Gastrocnemius medialis (tissue), 4 donors: ENCODE measurements at regions not wholly inside any gene's neighbourhood (a gene's known extent, or its start where the extent isn't known, plus 50 kb on each side); places are given as distances from the start of the nearest gene placed in this dataset.

Experiments used
- POLR2A ChIP-seq, 2 donors: fragments of 450-650 bp; IDR thresholded peaks; one replicate each; pipeline ENCODE4 v1.6.1; 2017; ENCODE audit warnings: antibody characterized with exemption in 2 of 2, mild to moderate bottlenecking in 2 of 2, moderate library complexity in 2 of 2
- TF ChIP-seq, protein P1 (sequence below), 5 experiments: fragments of 450-650 bp in 3 of 5; fragments of 200-600 bp in 2 of 5; sonication (generic) in 2 of 5; IDR thresholded peaks in 4 of 5; conservative IDR thresholded peaks in 1 of 5; 1 replicate in 4 of 5; 2 replicates in 1 of 5; pipeline ENCODE4 v1.5.1; 2016 to 2019; ENCODE audit warnings: antibody characterized with exemption in 5 of 5, mild to moderate bottlenecking in 3 of 5, moderate library complexity in 3 of 5

DNA sequence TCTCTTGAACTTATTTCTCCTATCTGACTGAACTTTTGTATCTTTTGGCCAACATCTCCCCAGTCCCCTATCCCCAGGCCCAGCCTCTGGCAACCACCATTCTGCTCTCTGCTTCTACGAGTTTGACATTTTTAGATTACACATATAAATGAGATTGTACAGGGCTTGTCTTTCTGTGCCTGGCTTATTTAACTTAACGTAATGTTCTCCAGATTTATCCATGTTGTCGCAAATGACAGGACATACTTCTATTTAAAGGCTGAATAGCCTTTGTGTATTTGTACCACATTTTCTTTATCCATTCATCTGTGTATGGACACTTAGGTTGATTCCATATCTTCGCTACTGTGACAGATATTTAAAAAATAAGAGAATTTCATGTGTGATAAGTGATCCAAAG lies 98.6 kb downstream of the LSMEM1 start:
- TF ChIP-seq, protein P1, sequence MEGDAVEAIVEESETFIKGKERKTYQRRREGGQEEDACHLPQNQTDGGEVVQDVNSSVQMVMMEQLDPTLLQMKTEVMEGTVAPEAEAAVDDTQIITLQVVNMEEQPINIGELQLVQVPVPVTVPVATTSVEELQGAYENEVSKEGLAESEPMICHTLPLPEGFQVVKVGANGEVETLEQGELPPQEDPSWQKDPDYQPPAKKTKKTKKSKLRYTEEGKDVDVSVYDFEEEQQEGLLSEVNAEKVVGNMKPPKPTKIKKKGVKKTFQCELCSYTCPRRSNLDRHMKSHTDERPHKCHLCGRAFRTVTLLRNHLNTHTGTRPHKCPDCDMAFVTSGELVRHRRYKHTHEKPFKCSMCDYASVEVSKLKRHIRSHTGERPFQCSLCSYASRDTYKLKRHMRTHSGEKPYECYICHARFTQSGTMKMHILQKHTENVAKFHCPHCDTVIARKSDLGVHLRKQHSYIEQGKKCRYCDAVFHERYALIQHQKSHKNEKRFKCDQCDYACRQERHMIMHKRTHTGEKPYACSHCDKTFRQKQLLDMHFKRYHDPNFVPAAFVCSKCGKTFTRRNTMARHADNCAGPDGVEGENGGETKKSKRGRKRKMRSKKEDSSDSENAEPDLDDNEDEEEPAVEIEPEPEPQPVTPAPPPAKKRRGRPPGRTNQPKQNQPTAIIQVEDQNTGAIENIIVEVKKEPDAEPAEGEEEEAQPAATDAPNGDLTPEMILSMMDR (IDR thresholded peaks at IDR 0.05 in 4 of 5, conservative IDR thresholded peaks at IDR 0.05 in 1 of 5) = no peak
- no peak for TF ChIP-seq POLR2A (IDR thresholded peaks at IDR 0.05)
